ENCODE measurements at regions not wholly inside any gene's neighbourhood (a gene's known extent, or its start where the extent isn't known, plus 50 kb on each side); places are given as distances from the start of the nearest gene placed in this dataset.

GRCh38 chr4:95644417-95644816 lies 95.6 kb upstream of the UNC5C start:
- ATAC-seq: no peak
- ChIA-PET POLR2A (no interaction called here), CTCF (no interaction called here)

GRCh38 chr4:95643627-95644026 lies 94.9 kb upstream of the UNC5C start:
- CTCF ChIA-PET: no interaction called here
- ATAC-seq: no peak
- TF ChIP-seq ZNF263 (CRISPR knock-in tag; IDR thresholded peaks at IDR 0.05; ENCODE audit: low read depth): no peak
- TF ChIP-seq IRF1 (CRISPR knock-in tag; IDR thresholded peaks at IDR 0.05): no peak
- TF ChIP-seq HMGA2 (CRISPR knock-in tag; IDR thresholded peaks at IDR 0.05): no peak
- no peak for TF ChIP-seq NFYB (CRISPR knock-in tag; conservative IDR thresholded peaks at IDR 0.05; ENCODE audit: low read depth)
- TF ChIP-seq SOX15 (CRISPR knock-in tag; IDR thresholded peaks at IDR 0.05): no peak
- no peak for TF ChIP-seq FOXJ3 (CRISPR knock-in tag; IDR thresholded peaks at IDR 0.05; ENCODE audit: borderline replicate concordance)
- no peak for TF ChIP-seq NFE2L1 (CRISPR knock-in tag; IDR thresholded peaks at IDR 0.05)
- POLR2A ChIA-PET: interaction anchor here (0.6 kb wide), 1 partner anchor 202 kb away, joined by 3 read pairs; no protein-coding TSS in a partner anchor
- Mint-ChIP-seq H3K27me3 (ENCODE audit: low read depth) (no peaks in the 10 kb centered on the region), H3K4me1 (peaks cover 17% of the 10 kb centered on the region), H3K36me3 (no peaks in the 10 kb centered on the region), H3K4me3 (no peak overlapping the region), H3K9me3 (no peaks in the 10 kb centered on the region), H3K27ac (no peak overlapping the region)
- no peak for DNase-seq (ENCODE audit: low spot score)

More at GRCh38 chr4:95644417-95644816, 95.6 kb upstream of the UNC5C start:
- TF ChIP-seq RORB (CRISPR knock-in tag; IDR thresholded peaks at IDR 0.05): no peak
- TF ChIP-seq SMAD3 (CRISPR knock-in tag; IDR thresholded peaks at IDR 0.05; ENCODE audit: borderline replicate concordance): no peak
- TF ChIP-seq ZNF317 (CRISPR knock-in tag; IDR thresholded peaks at IDR 0.05; ENCODE audit: borderline replicate concordance, low read depth): no peak
- no peak for TF ChIP-seq PRDM15 (CRISPR knock-in tag; IDR thresholded peaks at IDR 0.05)
- no peak for TF ChIP-seq NFYB (CRISPR knock-in tag; conservative IDR thresholded peaks at IDR 0.05; ENCODE audit: low read depth)
- TF ChIP-seq ZNF416 (CRISPR knock-in tag; IDR thresholded peaks at IDR 0.05): no peak
- no peak for TF ChIP-seq ATF1 (CRISPR knock-in tag; IDR thresholded peaks at IDR 0.05)
- TF ChIP-seq ZNF423 (CRISPR knock-in tag; IDR thresholded peaks at IDR 0.05): no peak
- no peak for TF ChIP-seq PRRX2 (CRISPR knock-in tag; IDR thresholded peaks at IDR 0.05)
- no peak for TF ChIP-seq ZSCAN18 (CRISPR knock-in tag; IDR thresholded peaks at IDR 0.05)
- TF ChIP-seq FOXK1 (CRISPR knock-in tag; IDR thresholded peaks at IDR 0.05): no peak
- H3K27me3 Mint-ChIP-seq (ENCODE audit: low read depth): no peaks in the 10 kb centered on the region
- H3K4me3 Mint-ChIP-seq: no peak overlapping the region
- DNase-seq (ENCODE audit: low spot score): no peak
- no peaks in the 10 kb centered on the region for H3K9me3 Mint-ChIP-seq
- no peak overlapping the region for H3K27ac Mint-ChIP-seq
- peaks cover 12% of the 10 kb centered on the region for H3K4me1 Mint-ChIP-seq
- H3K36me3 Mint-ChIP-seq: no peaks in the 10 kb centered on the region

- no peaks in the 10 kb centered on the region for H3K9me3 Mint-ChIP-seq
- TF ChIP-seq ATF2 (CRISPR knock-in tag; IDR thresholded peaks at IDR 0.05; ENCODE audit: borderline replicate concordance, low read depth) (no peak), ELF4 (CRISPR knock-in tag; IDR thresholded peaks at IDR 0.05; ENCODE audit: low read depth) (no peak), KAT7 (CRISPR knock-in tag; IDR thresholded peaks at IDR 0.05; ENCODE audit: borderline replicate concordance) (no peak), FOXP1 (CRISPR knock-in tag; IDR thresholded peaks at IDR 0.05; ENCODE audit: borderline replicate concordance) (no peak), ZBTB21 (CRISPR knock-in tag; IDR thresholded peaks at IDR 0.05; ENCODE audit: borderline replicate concordance) (no peak), MXD4 (CRISPR knock-in tag; IDR thresholded peaks at IDR 0.05; ENCODE audit: borderline replicate concordance) (no peak), E2F5 (CRISPR knock-in tag; IDR thresholded peaks at IDR 0.05) (no peak), ZNF423 (CRISPR knock-in tag; IDR thresholded peaks at IDR 0.05) (no peak)
These were observed 92.8 kb upstream of the UNC5C start for GRCh38 chr4:95641571-95641970.

More at GRCh38 chr4:95641571-95641970, 92.8 kb upstream of the UNC5C start:
- H3K36me3 Mint-ChIP-seq: no peaks in the 10 kb centered on the region
- H3K4me3 Mint-ChIP-seq: no peak overlapping the region
- POLR2A ChIA-PET: no interaction called here
- ATAC-seq: no peak
- H3K27ac Mint-ChIP-seq: no peak overlapping the region
- no peaks in the 10 kb centered on the region for H3K27me3 Mint-ChIP-seq (ENCODE audit: low read depth)
- CTCF ChIA-PET: no interaction called here
- H3K4me1 Mint-ChIP-seq: peaks cover 27% of the 10 kb centered on the region
- DNase-seq (ENCODE audit: low spot score): no peak

Data from WTC11 (cell line).